Kidney (tissue), 13 donors: ENCODE measurements at regions not wholly inside any gene's neighbourhood (a gene's known extent, or its start where the extent isn't known, plus 50 kb on each side); places are given as distances from the start of the nearest gene placed in this dataset.

Experiments used
- DNase-seq, 5 donors: peaks; one replicate each; pipeline ENCODE4 v3.0.0-alpha.2; 2013 to 2020
- FAIRE-seq: peaks from 2 replicates; lab custom pipeline; 2012; peaks lifted over from hg19 to GRCh38; lab: Jason Lieb, UNC
- H3K27ac ChIP-seq, 2 donors: one replicate each; pipeline ENCODE4 v1.7.0; 2013; ENCODE audit warnings: low read depth in 2 of 2, low read length in 2 of 2, inconsistent platforms in 1 of 2
- H3K27me3 ChIP-seq: one replicate; pipeline ENCODE4 v1.7.1; 2013; ENCODE audit warnings: low read length, inconsistent platforms; ENCODE audit not compliant: control insufficient read depth, insufficient read depth
- H3K36me3 ChIP-seq, 3 donors: one replicate each; pipeline versions ENCODE4 v1.7.0 to v1.7.1; 2013; ENCODE audit warnings: low read length in 3 of 3, control low read depth in 1 of 3, inconsistent platforms in 1 of 3; ENCODE audit not compliant: insufficient read depth in 3 of 3, control insufficient read depth in 2 of 3
- H3K4me1 ChIP-seq, 3 donors: one replicate each; pipeline versions ENCODE4 v1.7.0 to v1.7.1; 2013; ENCODE audit warnings: low read length in 3 of 3, inconsistent platforms in 1 of 3, low read depth in 1 of 3; ENCODE audit not compliant: control insufficient read depth in 2 of 3, insufficient read depth in 2 of 3
- H3K4me3 ChIP-seq, 3 donors: one replicate each; pipeline versions ENCODE4 v1.7.0 to v1.8.1; 2013; ENCODE audit warnings: low read length in 3 of 3, control low read depth in 1 of 3, inconsistent platforms in 1 of 3
- H3K9ac ChIP-seq, 3 donors: one replicate each; pipeline versions ENCODE4 v1.7.0 to v1.7.1; 2013; ENCODE audit warnings: low read length in 3 of 3, control low read depth in 1 of 3, inconsistent platforms in 1 of 3
- H3K9me3 ChIP-seq, 3 donors: one replicate each; pipeline versions ENCODE4 v1.7.0 to v1.7.1; 2013; ENCODE audit warnings: low read length in 3 of 3, control low read depth in 1 of 3, inconsistent platforms in 1 of 3; ENCODE audit not compliant: control insufficient read depth in 2 of 3, insufficient read depth in 1 of 3
- CTCF ChIP-seq: IDR thresholded peaks from 3 replicates; pipeline ENCODE4 v1.5.1; 2012; ENCODE audit warnings: mild to moderate bottlenecking, moderate library complexity, borderline replicate concordance; ENCODE audit not compliant: insufficient read depth; ENCODE audit errors: extremely low read depth
- intact Hi-C: fragments of 100-400 bp; cut with DNase I; formaldehyde crosslinking; loops from one replicate; pipeline ENCODE4 v1.11.1; 2022
- donor health status: control.
- donor health status: control.
- donor health status: control.
- donor health status: control.
- donor health status: control.
- donor health status: DM: yes; HTN: yes; CAD: no.
- donor health status: Normal renal cell carcinoma (clear cell type).

DNA sequence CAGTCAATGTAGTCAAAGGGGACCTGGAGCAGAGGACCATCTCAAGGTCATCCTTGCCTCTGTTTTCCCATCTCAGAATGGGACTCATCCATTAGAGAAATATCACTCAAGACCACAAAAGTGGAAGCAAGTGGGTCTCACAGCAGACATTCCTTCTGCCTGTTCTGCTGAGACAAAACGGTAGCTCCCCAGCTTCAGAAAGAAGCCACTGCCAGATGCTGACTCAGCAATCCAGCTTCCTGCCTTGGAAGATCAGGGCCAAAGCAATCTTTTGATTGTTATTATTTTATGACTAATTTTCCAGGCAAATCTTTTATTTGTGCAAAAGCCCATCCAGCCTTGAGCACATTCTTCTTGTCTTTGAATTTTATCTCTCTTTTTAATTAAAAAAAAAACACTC, 86.8 kb downstream of the CCT6B start:
- peaks cover 0 to 11% (median 7%) of the 10 kb centered on the region in 3 donors for H3K9me3 ChIP-seq
- DNase-seq (peak in 1 of 5 donors; percentile 37), FAIRE-seq (no peak)
- H3K27ac ChIP-seq, result no peak overlapping the region
- H3K27me3 ChIP-seq, result no peaks in the 10 kb centered on the region
- H3K9ac ChIP-seq, result no peak overlapping the region
- no peak for TF ChIP-seq CTCF
- intact Hi-C loops, result no loop called here
- no peak overlapping the region for H3K4me3 ChIP-seq
- H3K4me1 ChIP-seq, result no peaks in the 10 kb centered on the region
- H3K36me3 ChIP-seq, result no peaks in the 10 kb centered on the region

DNA sequence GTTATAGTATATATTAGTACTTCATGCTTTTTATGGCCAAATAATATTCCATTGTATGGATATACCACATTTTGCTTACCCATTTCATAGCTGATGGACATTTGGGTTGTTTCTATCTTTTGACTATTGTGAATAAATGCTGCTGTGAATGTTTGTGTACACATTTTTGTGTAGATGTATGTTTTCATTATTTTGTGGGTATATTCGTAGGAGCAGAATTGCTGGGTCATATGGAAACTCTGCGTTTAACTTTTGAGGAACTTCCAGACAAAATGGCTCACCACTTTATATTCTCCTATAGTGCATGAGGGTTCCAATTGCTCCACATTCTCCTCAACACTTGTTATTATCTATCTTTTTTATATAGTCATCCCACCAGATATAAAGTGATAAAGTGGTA, 88.6 kb downstream of the CCT6B start:
- no peak overlapping the region for H3K27ac ChIP-seq
- H3K4me1 ChIP-seq, result no peaks in the 10 kb centered on the region
- no peak for DNase-seq
- no peak overlapping the region for H3K4me3 ChIP-seq
- H3K27me3 ChIP-seq, result no peaks in the 10 kb centered on the region
- H3K9me3 ChIP-seq, result peaks cover 0 to 11% (median 7%) of the 10 kb centered on the region in 3 donors
- no peak for TF ChIP-seq CTCF
- no peak overlapping the region for H3K9ac ChIP-seq
- intact Hi-C loops, result no loop called here
- H3K36me3 ChIP-seq, result no peaks in the 10 kb centered on the region
- FAIRE-seq, result no peak

GRCh38 chr17:34869641-34870040, 91.6 kb downstream of the CCT6B start:
- intact Hi-C loops, result no loop called here
- H3K36me3 ChIP-seq, result no peaks in the 10 kb centered on the region
- no peak for DNase-seq
- H3K4me3 ChIP-seq, result no peak overlapping the region
- H3K9ac ChIP-seq, result no peak overlapping the region
- H3K27me3 ChIP-seq, result no peaks in the 10 kb centered on the region
- FAIRE-seq, result no peak
- H3K9me3 ChIP-seq, result peaks cover 0 to 11% (median 7%) of the 10 kb centered on the region in 3 donors
- TF ChIP-seq CTCF, result no peak
- no peaks in the 10 kb centered on the region for H3K4me1 ChIP-seq
- no peak overlapping the region for H3K27ac ChIP-seq

DNA sequence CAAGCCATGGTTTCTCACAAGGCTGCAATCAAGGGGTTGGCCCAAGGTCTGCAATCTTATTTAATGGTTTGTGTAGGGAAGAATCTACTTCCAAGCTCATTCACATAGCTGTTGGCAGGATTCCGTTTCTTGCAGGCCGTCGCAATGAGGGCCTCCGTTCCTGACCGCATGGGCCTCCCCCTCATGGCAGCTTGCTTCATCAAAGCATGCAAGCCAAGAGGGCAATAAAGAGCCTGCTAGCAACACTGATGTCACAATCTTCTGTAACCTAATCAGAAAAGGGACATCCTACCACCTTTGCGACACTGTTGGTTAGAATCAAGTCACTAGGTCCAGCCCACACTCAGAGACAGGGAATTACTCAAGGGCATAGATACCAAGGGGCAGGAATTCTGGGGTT, 95.5 kb downstream of the CCT6B start:
- Histone ChIP-seq H3K27me3 (no peaks in the 10 kb centered on the region), H3K9me3 (no peaks in the 10 kb centered on the region), H3K4me1 (no peaks in the 10 kb centered on the region), H3K36me3 (no peaks in the 10 kb centered on the region), H3K4me3 (no peak overlapping the region), H3K27ac (no peak overlapping the region), H3K9ac (no peak overlapping the region)
- FAIRE-seq, result no peak
- intact Hi-C loops, result no loop called here
- DNase-seq, result peak in 1 of 5 donors; percentile 4
- no peak for TF ChIP-seq CTCF
